ENCODE measurements at regions not wholly inside any gene's neighbourhood (a gene's known extent, or its start where the extent isn't known, plus 50 kb on each side); places are given as distances from the start of the nearest gene placed in this dataset.

GRCh38 chr16:52050418-52050817 lies 496.5 kb downstream of the TOX3 start:
- no peak for DNase-seq (ENCODE audit: low spot score in 2 of 2)
- H3K27ac ChIP-seq: no peak overlapping the region
- H3K9me3 ChIP-seq: peaks cover 0 to 16% of the 10 kb centered on the region in 2 donors
- intact Hi-C loops (cut with DNase I; ENCODE audit: low total_unique reads): no loop called here
- no peaks in the 10 kb centered on the region for H3K27me3 ChIP-seq
- no peak overlapping the region for H3K4me3 ChIP-seq
- H3K4me1 ChIP-seq: no peaks in the 10 kb centered on the region
- TF ChIP-seq POLR2AphosphoS5 (IDR thresholded peaks at IDR 0.05) (no peak), CTCF (IDR thresholded peaks at IDR 0.05) (no peak), POLR2A (IDR thresholded peaks at IDR 0.05) (no peak)
- H3K36me3 ChIP-seq: no peaks in the 10 kb centered on the region

- Histone ChIP-seq H3K36me3 (no peaks in the 10 kb centered on the region), H3K27me3 (no peaks in the 10 kb centered on the region), H3K9me3 (no peaks in the 10 kb centered on the region), H3K4me3 (no peak overlapping the region), H3K4me1 (no peaks in the 10 kb centered on the region), H3K27ac (no peak overlapping the region)
- no peak for TF ChIP-seq CTCF (IDR thresholded peaks at IDR 0.05)
- no peak for TF ChIP-seq POLR2A (IDR thresholded peaks at IDR 0.05)
- TF ChIP-seq POLR2AphosphoS5 (IDR thresholded peaks at IDR 0.05): no peak
- intact Hi-C loops (cut with DNase I; ENCODE audit: low total_unique reads): no loop called here
- DNase-seq (ENCODE audit: low spot score in 2 of 2): no peak
These were observed 511.5 kb downstream of the TOX3 start for GRCh38 chr16:52035436-52035835.

DNA sequence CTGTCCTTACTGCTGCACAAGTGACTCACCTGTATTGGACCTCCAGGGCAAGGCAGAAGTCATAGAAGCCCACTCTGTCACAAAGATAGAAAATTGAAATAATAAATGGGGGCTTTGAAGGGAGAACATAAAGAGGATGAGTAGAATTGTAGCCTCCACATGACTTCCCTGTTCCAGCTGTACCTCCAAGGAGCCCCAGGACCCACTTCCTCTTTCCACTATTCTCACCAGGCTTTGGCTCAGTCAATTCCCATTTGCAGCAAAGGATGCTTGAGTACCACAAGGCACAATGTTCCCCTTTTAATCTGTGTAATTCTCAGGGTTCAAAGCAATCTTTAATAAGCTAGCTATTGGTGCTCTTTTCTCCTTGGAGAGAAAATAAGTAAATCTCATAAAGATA lies 512.1 kb downstream of the TOX3 start:
- Histone ChIP-seq H3K27ac (no peak overlapping the region), H3K4me3 (no peak overlapping the region), H3K9me3 (no peaks in the 10 kb centered on the region), H3K27me3 (no peaks in the 10 kb centered on the region), H3K4me1 (no peaks in the 10 kb centered on the region), H3K36me3 (no peaks in the 10 kb centered on the region)
- intact Hi-C loops (cut with DNase I; ENCODE audit: low total_unique reads): no loop called here
- TF ChIP-seq POLR2AphosphoS5 (IDR thresholded peaks at IDR 0.05) (no peak), POLR2A (IDR thresholded peaks at IDR 0.05) (no peak), CTCF (IDR thresholded peaks at IDR 0.05) (no peak)
- DNase-seq (ENCODE audit: low spot score in 2 of 2): no peak

DNA sequence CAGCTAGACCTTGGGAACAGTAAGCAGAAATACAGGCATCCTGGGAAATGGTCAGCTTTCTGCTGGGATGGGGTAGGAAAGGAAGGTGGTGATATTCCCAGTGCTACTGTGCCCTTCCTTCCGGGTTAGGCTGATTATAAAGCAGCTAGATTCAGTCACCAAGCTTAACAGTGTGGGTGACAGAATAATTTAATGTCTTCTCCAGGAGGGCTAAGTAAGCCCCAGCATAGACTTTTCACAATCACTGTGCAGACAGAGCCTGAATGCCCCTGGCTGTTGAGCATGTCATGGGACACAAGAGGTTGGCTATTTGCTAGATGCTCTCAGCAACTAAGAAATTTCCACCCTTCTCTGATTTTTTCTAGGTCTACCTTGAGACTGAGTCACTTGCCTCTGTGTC lies 513.0 kb downstream of the TOX3 start:
- no peak for DNase-seq (ENCODE audit: low spot score in 2 of 2)
- TF ChIP-seq POLR2AphosphoS5 (IDR thresholded peaks at IDR 0.05) (no peak), CTCF (IDR thresholded peaks at IDR 0.05) (no peak), POLR2A (IDR thresholded peaks at IDR 0.05) (no peak)
- H3K4me3 ChIP-seq: no peak overlapping the region
- no peaks in the 10 kb centered on the region for H3K27me3 ChIP-seq
- H3K27ac ChIP-seq: no peak overlapping the region
- no peaks in the 10 kb centered on the region for H3K36me3 ChIP-seq
- no peaks in the 10 kb centered on the region for H3K4me1 ChIP-seq
- intact Hi-C loops (cut with DNase I; ENCODE audit: low total_unique reads): no loop called here
- H3K9me3 ChIP-seq: no peaks in the 10 kb centered on the region

DNA sequence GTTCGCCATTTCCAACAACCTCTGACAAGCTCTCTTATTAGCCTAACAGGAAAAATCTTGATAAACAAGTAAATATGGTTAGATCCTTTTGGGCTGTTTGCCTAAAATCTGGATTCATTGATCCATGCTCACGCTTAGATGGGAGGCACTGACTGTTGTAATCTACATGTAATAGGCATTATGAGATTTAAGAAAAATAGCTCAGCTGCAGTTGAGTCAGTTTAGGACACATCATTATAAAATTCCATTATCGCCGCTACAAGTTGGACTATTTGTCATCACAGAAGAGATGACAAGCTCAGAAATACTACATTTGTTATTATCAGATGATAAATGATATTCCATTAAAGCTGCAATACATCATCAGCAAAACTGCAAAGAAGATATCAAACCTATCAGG lies 524.0 kb downstream of the TOX3 start:
- H3K36me3 ChIP-seq: no peaks in the 10 kb centered on the region
- H3K9me3 ChIP-seq: no peaks in the 10 kb centered on the region
- DNase-seq (ENCODE audit: low spot score in 2 of 2): no peak
- intact Hi-C loops (cut with DNase I; ENCODE audit: low total_unique reads): no loop called here
- H3K27me3 ChIP-seq: no peaks in the 10 kb centered on the region
- no peaks in the 10 kb centered on the region for H3K4me1 ChIP-seq
- no peak overlapping the region for H3K4me3 ChIP-seq
- no peak for TF ChIP-seq POLR2A (IDR thresholded peaks at IDR 0.05)
- H3K27ac ChIP-seq: no peak overlapping the region

DNA sequence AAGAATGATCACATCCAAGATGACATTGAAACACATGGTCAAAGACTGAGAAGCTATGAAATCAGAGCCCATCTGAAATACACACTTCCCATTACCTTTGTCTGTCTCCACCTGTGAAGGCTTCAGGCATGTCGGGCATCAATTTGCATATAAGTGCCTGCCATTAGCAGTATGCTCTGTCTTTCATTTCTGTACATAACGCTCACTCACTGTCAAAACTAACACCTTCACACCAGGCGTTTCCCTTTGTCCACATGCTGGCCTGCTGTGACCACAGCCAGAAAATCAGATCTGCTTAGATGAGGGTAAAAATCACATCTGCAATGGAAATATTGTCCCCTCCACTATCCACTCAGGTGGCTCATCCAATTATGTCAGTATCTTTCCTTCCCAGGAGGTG lies 524.8 kb downstream of the TOX3 start:
- TF ChIP-seq POLR2AphosphoS5 (IDR thresholded peaks at IDR 0.05) (no peak), CTCF (IDR thresholded peaks at IDR 0.05) (no peak), POLR2A (IDR thresholded peaks at IDR 0.05) (no peak)
- intact Hi-C loops (cut with DNase I; ENCODE audit: low total_unique reads): no loop called here
- H3K9me3 ChIP-seq: no peaks in the 10 kb centered on the region
- no peak overlapping the region for H3K27ac ChIP-seq
- H3K4me1 ChIP-seq: no peaks in the 10 kb centered on the region
- H3K27me3 ChIP-seq: no peaks in the 10 kb centered on the region
- DNase-seq (ENCODE audit: low spot score in 2 of 2): no peak
- no peak overlapping the region for H3K4me3 ChIP-seq
- no peaks in the 10 kb centered on the region for H3K36me3 ChIP-seq

Data from breast epithelium (tissue), 4 donors.